Left ventricle myocardium inferior (tissue), 1 donor: ENCODE measurements at regions not wholly inside any gene's neighbourhood (a gene's known extent, or its start where the extent isn't known, plus 50 kb on each side); places are given as distances from the start of the nearest gene placed in this dataset.

Experiments
- DNase-seq: peaks from one replicate; pipeline ENCODE4 v3.0.0-alpha.2; 2020
- H3K27ac ChIP-seq: fragments of 200-600 bp; replicated peaks from 2 replicates; pipeline ENCODE4 v1.8.0; 2021
- H3K27me3 ChIP-seq: fragments of 200-600 bp; 2 replicates; pipeline ENCODE4 v1.8.0; 2021; ENCODE audit warnings: low read depth
- H3K36me3 ChIP-seq: fragments of 200-600 bp; 2 replicates; pipeline ENCODE4 v1.8.0; 2021
- H3K4me1 ChIP-seq: fragments of 200-600 bp; 2 replicates; pipeline ENCODE4 v1.8.0; 2021
- H3K4me3 ChIP-seq: fragments of 200-600 bp; 2 replicates; pipeline ENCODE4 v1.8.0; 2021; ENCODE audit warnings: mild to moderate bottlenecking, moderate library complexity
- H3K9me3 ChIP-seq: fragments of 200-600 bp; replicated peaks from 2 replicates; pipeline ENCODE4 v1.8.0; 2021
- intact Hi-C: fragments of 100-400 bp; cut with micrococcal nuclease; formaldehyde crosslinking; loops from one replicate; pipeline ENCODE4 v1.11.0; 2022
- TF ChIP-seq, protein P1 (sequence below): fragments of 200-600 bp; IDR thresholded peaks from 2 replicates; pipeline ENCODE4 v1.8.0; 2021; ENCODE audit warnings: antibody characterized with exemption, mild to moderate bottlenecking, borderline replicate concordance
- donor health status: DM: no; HTN: yes; CAD: no; lungs with severe emphysema.

DNA sequence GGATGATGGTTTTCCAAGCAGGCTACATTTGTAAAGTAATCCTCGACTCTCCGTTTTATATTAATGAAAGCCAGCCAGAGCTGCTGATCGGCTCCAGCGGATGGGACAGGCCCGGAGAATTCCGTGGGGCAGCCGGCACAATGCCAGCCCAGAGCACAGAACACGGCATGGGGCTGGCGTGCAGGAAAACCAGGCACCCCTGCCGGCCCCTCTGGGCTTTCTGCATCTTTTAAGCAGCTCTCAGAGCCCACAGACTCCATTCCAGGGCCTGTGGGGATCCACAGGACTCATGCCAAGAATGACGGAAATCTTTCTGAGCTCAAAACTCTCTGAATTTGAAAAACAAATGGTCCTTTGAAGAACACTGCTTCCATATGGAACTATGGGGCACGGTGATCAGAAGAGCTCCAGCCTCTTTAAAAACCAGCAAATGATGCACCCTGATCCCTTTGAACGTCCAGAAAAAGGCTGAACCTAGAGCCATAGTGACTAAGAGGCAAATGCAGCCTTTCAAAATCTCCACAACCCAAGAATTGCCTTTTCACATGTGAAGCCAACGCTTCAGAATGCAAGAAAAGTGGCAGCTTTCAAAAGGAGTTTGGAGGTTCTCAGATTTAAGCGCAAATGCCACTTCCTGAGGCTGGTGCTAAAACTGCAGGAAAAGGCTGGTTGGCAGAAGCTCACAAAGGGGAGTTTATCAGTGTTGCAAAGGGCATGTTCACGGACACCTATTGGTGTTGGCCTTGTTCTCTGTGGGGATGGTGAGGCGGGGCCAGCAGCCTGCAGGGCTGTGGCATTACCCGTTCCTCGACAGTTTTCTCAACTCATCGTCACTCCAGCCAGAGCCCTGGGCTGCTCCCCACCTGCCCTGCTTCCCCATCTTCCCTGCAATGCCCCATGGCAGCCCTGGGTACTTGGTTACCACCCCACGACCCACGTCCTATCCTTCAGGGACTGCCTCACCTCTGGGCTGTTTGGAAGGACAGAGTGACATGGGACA is 212.5 kb downstream of the CTTN start:
- H3K36me3 ChIP-seq, result no peaks in the 10 kb centered on the region

DNA sequence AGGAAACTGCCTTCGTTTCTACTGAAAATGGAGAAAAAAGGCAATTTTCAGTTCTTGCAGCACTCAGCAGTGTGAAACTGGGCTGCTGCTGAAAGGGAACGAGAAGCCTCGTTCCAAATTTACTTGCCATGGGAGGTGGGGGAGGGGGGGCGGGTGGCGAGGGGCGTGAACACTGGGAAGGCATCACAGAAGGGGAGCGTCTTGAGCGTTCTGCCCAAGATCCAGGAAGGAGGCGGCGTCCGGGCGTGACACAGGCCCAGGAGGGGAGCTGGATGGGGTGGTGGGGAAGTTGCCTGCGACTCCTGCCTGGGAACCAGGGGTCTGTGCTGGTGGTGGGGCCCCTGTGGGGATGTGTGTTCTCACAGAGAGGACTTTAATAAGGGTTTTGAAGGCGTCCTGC is 213.5 kb downstream of the CTTN start:
- TF ChIP-seq, protein P1, sequence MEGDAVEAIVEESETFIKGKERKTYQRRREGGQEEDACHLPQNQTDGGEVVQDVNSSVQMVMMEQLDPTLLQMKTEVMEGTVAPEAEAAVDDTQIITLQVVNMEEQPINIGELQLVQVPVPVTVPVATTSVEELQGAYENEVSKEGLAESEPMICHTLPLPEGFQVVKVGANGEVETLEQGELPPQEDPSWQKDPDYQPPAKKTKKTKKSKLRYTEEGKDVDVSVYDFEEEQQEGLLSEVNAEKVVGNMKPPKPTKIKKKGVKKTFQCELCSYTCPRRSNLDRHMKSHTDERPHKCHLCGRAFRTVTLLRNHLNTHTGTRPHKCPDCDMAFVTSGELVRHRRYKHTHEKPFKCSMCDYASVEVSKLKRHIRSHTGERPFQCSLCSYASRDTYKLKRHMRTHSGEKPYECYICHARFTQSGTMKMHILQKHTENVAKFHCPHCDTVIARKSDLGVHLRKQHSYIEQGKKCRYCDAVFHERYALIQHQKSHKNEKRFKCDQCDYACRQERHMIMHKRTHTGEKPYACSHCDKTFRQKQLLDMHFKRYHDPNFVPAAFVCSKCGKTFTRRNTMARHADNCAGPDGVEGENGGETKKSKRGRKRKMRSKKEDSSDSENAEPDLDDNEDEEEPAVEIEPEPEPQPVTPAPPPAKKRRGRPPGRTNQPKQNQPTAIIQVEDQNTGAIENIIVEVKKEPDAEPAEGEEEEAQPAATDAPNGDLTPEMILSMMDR, result no peak
- Histone ChIP-seq H3K36me3 (no peaks in the 10 kb centered on the region), H3K4me1 (peaks cover 18% of the 10 kb centered on the region), H3K4me3 (no peak overlapping the region), H3K27me3 (peaks cover 70% of the 10 kb centered on the region), H3K27ac (no peak overlapping the region), H3K9me3 (peaks cover 17% of the 10 kb centered on the region)
- intact Hi-C loops, result no loop called here
- no peak for DNase-seq

More for the DNA sequence above, 212.5 kb downstream of the CTTN start:
- TF ChIP-seq, protein P1, result no peak
- Histone ChIP-seq H3K9me3 (peaks cover 13% of the 10 kb centered on the region), H3K4me1 (peaks cover 18% of the 10 kb centered on the region), H3K27me3 (peaks cover 64% of the 10 kb centered on the region), H3K4me3 (no peak overlapping the region), H3K27ac (no peak overlapping the region)
- intact Hi-C loops, result no loop called here
- no peak for DNase-seq

DNA sequence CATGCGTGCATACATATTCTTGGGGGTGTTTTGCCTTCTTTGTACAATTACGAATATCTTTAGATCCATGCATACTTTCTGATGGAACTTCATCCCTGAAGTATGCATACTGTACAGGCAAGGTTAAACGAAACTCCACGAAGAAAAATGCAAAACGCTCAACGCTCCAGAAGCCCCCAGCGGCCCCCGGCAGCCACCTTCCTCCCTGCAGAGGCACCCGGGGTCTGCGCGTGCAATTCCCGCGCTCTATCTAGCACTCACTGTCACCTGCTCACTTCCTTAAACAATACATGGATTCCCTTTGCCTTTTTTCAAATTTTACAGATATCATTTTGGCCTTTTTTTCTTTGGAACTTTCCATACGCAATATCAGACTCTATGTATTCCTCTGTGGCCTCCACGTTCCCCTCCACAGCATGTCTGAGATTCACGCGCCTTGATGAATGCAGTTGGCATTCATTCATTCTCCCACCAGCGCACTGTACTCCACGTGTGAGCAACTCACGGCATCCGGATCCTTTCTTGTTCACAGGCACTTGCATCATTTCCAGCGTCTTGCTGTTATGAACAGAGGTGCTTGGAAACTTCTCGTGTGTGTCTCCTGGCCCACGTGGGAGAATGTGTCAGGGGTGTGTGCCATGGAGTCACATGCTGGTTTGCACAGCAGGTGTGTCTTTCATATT is 214.3 kb downstream of the CTTN start:
- no peak overlapping the region for H3K27ac ChIP-seq
- no peaks in the 10 kb centered on the region for H3K36me3 ChIP-seq
- H3K27me3 ChIP-seq, result peaks cover 70% of the 10 kb centered on the region
- intact Hi-C loops, result no loop called here
- H3K4me3 ChIP-seq, result no peak overlapping the region
- no peak for DNase-seq
- H3K9me3 ChIP-seq, result peaks cover 17% of the 10 kb centered on the region
- H3K4me1 ChIP-seq, result peaks cover 18% of the 10 kb centered on the region
- TF ChIP-seq, protein P1, result no peak

DNA sequence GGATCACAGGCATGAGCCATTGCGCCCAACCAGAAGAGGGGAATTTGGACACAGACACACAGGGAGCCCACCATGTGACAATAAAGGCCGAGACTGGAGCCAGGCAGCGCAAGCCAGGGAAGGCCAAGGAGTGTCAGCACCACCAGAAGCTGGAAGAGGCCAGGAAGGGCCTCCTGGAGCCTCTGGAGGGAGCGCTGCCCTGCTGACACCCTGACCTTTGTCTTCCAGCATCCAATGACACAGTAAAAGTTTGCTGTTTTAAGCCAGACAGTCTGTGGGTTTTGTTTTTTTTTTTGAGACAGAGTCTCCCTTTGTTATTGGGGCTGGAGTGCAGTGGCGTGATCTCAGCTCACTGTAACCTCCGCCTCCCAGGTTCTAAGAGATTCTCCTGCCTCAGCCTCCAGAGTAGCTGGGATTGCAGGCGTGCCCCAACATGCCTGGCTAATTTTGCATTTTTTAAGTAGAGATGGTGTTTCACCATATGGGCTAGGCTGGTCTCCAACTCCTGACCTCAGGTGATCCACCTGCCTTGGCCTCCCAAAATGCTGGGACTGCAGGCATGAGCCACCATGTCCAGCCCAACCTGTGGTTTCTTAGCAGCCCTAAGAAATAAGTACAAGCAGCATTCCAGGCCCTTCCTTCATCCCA is 215.8 kb downstream of the CTTN start:
- intact Hi-C loops, result no loop called here
- peaks cover 10% of the 10 kb centered on the region for H3K4me1 ChIP-seq
- DNase-seq, result no peak

More for the DNA sequence above, 215.8 kb downstream of the CTTN start:
- Histone ChIP-seq H3K4me3 (no peak overlapping the region), H3K36me3 (no peaks in the 10 kb centered on the region), H3K9me3 (peaks cover 17% of the 10 kb centered on the region), H3K27ac (no peak overlapping the region), H3K27me3 (peaks cover 55% of the 10 kb centered on the region)
- TF ChIP-seq, protein P1, result no peak
